ENCODE measurements at regions not wholly inside any gene's neighbourhood (a gene's known extent, or its start where the extent isn't known, plus 50 kb on each side); places are given as distances from the start of the nearest gene placed in this dataset.

DNA sequence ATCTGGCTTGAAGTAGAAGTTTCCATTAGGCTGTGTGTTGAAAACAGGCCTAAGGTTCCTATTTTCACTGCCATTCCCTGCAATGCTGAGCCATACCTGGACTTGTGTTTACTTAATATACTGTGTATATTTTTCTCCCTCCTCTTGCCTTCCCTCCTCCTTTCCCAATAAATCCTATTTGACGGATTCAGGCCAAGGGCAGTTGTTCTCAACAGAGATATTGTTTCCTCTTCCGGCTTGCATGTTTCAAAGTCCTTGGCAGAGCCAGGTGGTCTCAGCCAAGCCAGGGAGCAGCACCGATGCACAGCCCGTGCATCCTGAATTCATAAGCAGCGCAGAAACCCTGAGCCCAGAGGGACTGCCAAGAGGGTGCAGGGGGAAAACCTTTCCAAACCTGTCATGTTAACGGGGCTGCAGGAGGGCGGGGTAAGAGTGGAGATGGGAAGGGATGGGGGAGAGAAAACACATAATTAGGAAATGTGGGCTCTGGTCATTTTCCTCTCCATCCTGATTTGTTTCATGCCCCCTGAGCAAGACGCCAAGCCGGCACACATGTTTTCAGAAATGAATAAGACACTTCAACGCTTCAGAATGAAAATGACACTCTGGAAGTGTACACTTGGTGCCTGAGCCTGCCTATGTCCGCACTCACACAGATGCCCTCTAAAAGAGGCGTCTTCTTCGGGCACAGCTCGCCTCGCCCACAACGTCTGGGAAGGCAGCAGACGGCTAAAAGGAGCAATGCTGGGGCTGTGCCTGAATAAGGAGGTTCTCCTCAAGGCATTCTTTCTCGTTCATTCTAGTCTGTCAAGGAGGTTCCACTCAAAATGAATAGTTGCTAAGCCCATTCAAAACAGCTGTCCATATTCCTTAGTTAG lies 149.3 kb upstream of the UBL3 start:
- DNase-seq (ENCODE audit: low read depth in 3 of 3): no peak

GRCh38 chr13:29996316-29996715 lies 145.9 kb upstream of the UBL3 start:
- DNase-seq (ENCODE audit: low read depth in 3 of 3): no peak

- no peak for DNase-seq (ENCODE audit: low read depth in 3 of 3)
Measured at GRCh38 chr13:29994911-29995595, 144.6 kb upstream of the UBL3 start.

DNA sequence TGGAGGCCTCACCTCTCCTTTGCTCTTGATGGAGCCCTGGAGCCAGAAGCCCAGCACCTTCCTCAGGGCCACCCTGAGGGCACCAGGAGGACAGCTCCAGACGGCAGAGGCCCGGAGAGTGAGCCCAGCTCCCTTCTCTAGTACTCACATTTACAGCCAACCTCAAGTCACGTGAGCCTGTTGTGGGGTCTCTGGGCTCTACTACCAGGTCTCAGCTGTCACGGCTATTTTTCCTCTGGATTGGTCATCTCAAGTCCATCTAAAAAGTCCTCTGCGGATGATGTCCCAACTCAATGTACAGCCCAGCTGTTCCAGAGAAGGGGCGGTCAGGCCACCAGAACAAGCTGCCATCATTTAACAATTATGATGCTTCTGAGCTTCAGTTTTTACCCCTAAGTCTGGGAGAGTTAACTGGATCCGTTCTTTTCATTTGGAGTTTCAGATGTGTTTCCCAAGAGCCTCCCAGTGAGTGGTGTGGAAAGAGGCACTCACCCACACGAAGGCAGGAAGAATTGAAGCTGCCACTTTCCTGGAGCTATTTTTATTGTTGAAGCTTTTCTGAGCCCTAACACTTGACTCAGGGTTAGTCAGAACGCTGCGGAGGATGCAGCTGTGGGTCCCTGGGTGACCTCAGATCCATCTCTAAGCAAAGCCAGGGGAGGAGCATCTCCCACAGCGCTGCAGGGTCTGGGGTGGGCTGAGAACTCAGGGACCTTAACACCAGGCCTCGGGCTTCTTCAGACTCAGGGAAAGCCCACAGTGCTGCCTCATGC lies 143.5 kb upstream of the UBL3 start:
- no peak for DNase-seq (ENCODE audit: low read depth in 3 of 3)

DNA sequence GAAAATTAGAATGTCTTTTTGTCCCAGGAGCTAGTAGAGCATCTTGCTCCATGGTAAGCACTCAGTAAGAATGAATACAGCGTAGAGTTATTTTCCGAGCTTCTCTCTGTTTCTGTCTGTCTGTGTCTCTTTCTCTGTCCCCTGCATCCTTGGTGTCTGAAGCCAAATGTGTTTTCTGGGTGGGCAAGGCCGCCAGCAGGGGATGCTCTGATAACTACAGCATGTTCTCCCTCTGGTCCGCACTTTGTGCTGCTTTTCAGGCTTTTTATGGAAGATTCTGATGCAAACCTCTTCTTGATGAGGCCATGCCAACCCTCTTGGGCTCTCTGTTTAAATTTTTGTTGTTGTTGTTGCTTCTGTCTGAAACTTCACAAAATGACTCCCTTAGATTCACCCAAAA lies 142.8 kb upstream of the UBL3 start:
- no peak for DNase-seq (ENCODE audit: low read depth in 3 of 3)

GRCh38 chr13:29991343-29991742 lies 140.9 kb upstream of the UBL3 start:
- no peak for DNase-seq (ENCODE audit: low read depth in 3 of 3)

- no peak for DNase-seq (ENCODE audit: low read depth in 3 of 3)
Measured at GRCh38 chr13:29987340-29987739, 136.9 kb upstream of the UBL3 start.

DNA sequence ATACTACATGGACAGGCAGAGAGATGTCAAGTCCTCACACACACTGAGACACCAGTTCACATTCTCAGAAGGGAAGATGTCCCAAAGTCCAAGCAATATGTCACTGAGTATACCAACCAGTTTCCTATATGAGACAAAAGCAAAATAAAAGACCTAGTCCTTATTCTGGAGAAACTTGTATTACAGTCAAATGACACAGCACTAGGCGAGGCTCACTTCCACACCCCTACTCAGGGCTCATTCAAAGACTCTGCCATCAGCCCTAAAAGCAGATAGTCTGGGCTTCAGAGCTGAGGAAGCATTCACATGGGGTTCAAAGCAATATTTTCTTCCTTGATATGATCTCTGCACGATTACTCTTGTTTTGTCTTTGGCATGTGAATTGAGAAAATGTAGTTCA lies 129.9 kb upstream of the UBL3 start:
- DNase-seq (ENCODE audit: low read depth in 3 of 3): no peak

DNA sequence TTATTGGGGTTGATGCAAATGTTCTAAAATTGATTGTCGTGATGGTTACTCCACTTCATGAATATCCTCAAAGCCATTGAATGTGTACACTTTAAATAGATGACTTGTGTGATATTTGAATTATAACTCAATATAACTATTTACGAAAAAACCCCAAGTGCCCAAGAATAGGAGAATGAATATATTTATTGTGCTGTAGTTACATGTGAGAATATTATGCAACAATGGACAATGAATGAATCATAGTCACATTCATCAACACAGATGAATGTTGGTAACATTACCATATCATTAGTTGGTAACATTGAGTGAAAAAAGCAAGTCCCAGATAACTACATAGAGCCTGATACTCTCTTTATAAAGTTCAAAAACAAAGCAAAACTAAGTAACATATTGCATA lies 127.8 kb upstream of the UBL3 start:
- no peak for DNase-seq (ENCODE audit: low read depth in 3 of 3)

- DNase-seq (ENCODE audit: low read depth in 3 of 3): no peak
Measured at GRCh38 chr13:29977476-29978120, 127.2 kb upstream of the UBL3 start.

DNA sequence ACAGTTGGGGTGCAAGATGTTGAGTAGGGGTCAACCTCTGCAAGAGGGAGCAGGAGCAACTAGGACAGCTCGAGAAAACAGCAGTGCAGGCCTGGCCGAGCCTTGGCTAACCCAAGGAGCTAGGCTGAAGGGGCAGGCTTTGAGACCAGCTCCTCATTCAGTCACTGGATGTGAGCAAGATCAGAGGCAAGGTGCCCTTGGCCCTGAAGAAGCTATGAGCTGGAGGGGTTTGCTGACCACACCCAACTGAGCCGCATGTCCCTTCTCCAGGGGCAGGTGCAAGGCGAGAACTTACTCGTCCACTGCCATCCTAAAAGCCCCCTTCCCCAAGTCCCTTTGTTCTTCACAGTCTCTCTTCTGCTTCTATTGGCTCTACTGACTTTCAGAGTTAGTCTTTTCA lies 126.1 kb upstream of the UBL3 start:
- DNase-seq (ENCODE audit: low read depth in 3 of 3): no peak

DNA sequence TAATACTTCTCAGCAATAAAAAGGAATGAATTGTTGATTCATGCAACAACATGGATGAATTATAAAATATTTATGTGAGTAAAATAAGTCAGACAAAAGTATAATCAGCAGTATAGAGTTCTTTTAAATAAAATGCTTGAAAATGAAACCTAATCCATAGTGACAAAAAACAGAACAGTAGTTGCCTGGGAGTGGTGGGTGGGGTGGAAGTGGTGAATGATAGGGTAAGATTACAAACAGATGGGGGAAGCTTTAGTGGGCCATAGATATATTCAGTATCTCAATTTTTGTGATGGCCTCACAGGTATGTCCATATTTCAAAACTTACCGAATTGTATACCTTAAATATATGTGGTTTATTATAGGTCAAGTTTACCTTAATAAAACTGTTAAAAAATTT lies 124.9 kb upstream of the UBL3 start:
- no peak for DNase-seq (ENCODE audit: low read depth in 3 of 3)

- no peak for DNase-seq (ENCODE audit: low read depth in 3 of 3)
Measured at GRCh38 chr13:29969286-29969685, 118.9 kb upstream of the UBL3 start.

- DNase-seq (ENCODE audit: low read depth in 3 of 3): no peak
Measured at GRCh38 chr13:29964181-29964845, 113.9 kb upstream of the UBL3 start.

DNA sequence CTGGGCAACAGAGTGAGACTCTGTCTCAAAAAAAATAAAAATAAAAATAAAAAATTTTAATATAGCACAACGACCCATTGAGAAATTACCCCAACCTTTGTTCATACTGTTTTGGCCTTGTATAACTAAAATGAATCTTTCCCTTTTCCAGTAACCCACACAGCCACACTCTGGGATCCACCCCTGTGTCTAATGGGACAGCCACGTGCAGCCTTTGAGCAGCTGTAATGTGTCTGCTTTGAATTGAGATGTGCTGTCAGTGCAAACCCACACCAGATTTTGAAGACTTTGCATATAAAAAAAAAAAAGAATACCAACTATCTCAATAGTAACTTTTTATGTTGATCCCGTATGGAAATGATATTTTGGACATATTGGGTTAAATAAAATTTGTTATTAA lies 112.7 kb upstream of the UBL3 start:
- DNase-seq (ENCODE audit: low read depth in 3 of 3): no peak

DNA sequence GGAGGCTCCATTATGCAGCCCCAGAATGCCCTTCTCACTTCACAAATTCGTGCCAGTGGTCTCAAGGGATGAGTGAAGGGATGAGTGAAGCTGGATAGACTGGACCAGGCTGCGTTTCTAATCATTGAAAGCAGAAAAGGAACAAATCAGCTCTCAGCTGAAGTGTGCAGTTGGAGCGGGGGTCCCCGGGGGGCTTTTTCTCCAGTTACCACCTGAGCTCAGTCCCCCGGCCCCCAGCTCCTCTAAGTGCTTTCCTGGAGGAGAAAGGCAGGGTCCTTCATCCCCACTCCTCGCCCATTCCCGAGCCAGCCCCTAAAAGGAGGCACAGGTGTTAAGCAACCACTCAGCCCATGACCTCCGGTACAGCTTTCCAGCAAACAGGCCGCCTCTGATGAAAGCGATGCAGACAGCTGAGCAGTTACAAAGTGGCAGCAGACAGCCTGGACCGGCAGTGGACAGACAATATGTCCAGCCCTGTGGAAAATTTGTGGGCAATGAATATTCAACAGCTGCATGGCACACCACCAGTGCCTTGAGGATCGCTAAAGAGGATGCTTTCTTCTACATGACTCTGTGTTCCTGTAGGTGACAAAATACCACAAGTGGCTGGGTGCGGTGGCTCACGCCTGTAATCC lies 110.7 kb upstream of the UBL3 start:
- no peak for DNase-seq (ENCODE audit: low read depth in 3 of 3)

DNA sequence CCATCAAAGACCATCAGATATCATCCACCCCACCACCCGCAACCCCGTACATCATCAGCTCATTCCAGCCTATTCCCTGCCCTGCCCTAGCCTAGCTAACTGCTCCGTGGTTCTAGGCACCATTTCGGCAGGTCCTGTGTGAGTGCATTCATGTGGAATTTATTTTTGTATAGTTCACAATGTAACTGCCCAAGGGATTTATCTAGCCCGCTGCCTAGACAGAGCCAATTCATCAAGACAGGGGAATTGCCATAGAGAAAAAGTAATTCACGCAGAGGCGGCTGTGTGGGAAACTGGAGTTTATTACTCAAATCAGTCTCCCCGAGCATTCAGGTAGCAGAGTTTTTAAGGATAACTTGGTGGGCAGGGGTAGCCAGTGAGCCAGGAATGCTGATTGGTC lies 109.2 kb upstream of the UBL3 start:
- no peak for DNase-seq (ENCODE audit: low read depth in 3 of 3)

DNA sequence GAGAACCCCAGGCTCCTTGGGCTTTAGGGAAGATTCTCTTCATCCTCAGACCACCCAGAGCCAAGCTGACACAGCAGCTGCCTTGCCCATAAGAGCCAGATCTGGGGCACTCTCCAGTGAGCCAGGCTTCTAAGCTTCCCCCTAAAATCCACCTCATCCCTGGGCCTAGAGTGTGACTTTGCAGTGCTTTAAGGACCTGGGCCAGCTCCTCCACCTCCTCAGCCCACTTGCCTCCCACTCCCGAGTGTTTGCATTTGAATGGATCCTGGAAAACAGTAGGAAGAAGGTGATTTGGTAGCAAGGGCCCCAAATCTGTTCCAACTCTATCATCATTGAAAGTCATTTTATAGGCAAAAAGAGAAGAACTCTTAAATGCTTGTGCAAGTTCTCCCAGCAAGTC lies 108.7 kb upstream of the UBL3 start:
- DNase-seq (ENCODE audit: low read depth in 3 of 3): no peak

DNA sequence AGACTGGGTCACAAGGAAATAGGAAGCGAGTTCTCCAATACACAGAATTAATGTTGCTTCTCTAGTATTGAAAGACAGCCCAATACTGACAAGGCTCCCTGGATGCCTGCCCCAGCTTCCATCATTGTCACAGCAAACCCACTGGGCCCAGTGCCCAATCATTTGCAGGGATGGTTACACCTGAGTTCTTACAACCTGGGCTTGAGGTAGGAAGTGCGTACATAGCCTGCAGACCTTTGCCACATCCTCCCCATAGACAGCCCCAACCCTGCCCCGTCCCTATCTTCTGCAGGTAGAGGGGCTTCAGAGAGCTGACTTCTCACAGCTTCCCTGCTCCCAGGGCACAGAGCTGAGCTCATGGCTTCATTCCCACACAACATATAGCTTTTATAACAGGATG lies 108.1 kb upstream of the UBL3 start:
- no peak for DNase-seq (ENCODE audit: low read depth in 3 of 3)

DNA sequence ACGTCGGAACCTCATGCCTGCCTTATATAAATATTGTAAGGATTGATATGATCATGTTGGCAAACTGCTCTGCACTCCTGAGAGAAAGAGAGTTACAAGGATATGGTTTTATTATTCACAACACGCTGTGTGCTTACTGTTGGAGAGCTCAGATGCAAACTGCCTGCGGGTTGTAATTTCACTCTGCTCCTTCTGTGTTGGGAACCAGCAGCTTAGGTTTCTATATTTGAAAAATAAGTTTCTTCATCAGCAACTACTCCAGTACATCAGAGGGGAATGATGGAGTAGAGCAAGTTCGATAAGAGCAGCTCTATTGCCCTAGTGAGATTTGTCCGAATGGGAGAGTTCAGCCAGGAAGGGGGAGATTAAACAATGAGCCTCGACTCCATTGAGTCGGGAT lies 106.9 kb upstream of the UBL3 start:
- DNase-seq (ENCODE audit: low read depth in 3 of 3): no peak

GRCh38 chr13:29956853-29957252 lies 106.4 kb upstream of the UBL3 start:
- DNase-seq (ENCODE audit: low read depth in 3 of 3): no peak
